ENCODE measurements at regions not wholly inside any gene's neighbourhood (a gene's known extent, or its start where the extent isn't known, plus 50 kb on each side); places are given as distances from the start of the nearest gene placed in this dataset.

DNA sequence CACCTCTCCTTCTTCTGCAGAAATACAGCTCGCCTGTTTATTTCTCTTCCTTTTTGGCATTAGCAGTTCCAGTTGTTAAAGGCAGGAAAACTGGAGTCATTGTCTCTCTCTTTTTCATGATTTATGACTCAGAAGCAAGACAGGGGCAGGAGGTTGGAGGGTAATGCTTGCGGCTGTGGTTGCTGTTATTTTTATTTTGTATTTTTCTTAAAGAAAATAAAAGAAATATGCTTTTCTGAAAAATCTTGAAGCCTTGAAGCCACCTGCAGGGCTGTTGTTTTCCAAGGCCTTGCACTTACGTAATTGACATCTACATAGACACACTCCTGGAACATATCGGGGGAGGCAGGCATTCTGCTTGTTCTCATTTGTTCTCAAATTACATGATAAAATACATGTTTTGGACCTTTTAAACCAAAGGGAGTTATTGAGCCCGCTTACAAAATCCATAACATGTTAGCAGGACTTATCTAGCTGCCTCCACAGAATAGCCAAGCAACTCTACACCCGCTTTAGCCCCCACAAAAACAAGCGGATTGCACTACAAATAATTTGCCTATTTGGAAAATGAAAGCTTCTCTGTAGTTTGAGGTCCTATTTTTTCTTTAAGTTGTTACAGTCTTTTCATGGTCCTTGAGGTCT lies 1004.6 kb upstream of the NR2F2 start:
- DNase-seq (ENCODE audit: low read depth) = no peak

DNA sequence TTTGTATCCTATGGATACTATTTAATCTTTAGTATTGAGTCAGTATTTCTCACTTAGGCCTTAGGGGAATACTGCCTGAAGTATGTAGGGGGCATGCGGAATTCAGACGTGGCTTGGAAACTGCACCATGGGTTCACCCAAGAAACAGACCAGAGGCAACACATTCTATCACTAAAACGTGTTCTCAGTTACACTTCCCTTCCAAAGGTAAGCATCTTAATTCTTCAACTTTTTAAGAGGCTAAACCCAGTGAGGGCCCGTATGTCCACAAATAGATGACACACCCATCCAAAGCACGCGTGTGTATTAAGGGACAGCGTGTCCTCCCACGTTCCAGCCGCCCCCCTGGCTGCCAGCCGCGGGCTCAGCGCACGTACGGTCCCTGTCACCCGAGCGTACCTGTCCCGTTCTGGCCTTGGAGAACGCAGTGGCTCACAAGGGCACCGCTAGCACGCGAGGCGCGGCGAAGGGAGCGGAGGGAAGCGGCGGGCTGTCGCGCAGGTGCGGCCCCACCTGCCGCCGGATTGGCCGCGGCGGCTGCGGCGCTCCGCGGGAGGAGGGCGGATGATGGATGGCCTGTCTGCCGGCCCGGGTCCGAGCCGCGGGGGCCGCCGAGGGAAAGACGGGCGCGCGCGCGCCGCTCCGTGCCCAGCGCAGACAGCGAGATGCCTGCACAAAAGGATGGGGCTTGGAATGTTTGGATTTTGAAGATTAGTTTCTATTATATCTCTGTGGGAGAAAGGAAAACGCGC lies 1003.9 kb upstream of the NR2F2 start:
- no peak for DNase-seq (ENCODE audit: low read depth)

DNA sequence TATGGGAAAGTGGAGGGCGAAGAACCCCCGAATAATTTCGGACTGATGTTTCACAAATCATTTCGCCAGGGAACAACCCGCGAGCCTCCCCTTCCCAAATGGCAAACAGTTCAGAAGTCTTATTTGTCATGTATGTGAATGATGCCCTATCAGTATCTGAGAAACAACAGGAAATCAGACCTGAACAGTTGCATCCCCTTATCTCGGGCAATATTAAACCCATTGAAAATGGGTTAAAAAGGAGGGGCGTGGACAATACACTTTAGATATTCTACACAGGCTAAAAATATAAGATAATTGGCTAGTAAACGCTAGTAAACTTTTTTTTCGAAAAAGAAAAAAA lies 1003.3 kb upstream of the NR2F2 start:
- DNase-seq (ENCODE audit: low read depth) = no peak

DNA sequence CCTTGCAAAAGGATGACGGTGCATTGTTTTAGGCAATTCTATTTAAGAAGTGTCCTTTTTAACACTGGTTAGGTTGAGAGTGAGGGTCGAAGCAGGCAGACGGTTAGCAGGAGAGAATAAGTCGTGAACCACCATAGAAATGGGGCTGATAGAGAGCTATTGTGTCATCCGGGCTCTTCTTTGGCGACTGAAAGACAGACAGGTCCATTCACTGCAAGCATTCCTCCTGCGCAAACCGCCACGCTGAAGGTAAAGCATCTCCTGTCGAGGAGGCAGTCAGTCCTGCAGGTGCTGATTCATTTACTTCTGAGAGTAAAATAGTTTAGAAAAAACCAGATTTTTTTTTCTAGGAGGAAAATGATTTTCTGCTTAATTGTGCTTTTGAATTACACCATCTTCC lies 1002.8 kb upstream of the NR2F2 start:
- DNase-seq (ENCODE audit: low read depth) = no peak

DNA sequence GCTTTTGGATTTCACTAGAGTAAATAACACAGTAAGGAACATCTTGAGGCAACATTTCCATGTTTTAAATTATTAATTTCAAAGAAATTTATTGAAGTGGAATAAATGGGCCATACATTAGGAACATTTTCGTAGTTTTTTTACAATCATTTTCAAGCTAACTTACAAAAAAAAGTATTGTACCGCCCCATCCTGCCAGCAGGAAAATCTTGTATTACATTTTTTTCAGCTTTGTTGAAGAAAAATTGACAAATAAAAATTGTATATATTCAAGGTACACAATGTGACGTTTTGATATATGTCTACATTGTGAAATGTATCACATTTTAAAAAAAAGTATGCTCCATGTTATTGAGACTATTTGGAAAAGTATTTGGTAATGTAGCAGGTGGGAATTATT lies 1001.9 kb upstream of the NR2F2 start:
- DNase-seq (ENCODE audit: low read depth) = no peak

DNA sequence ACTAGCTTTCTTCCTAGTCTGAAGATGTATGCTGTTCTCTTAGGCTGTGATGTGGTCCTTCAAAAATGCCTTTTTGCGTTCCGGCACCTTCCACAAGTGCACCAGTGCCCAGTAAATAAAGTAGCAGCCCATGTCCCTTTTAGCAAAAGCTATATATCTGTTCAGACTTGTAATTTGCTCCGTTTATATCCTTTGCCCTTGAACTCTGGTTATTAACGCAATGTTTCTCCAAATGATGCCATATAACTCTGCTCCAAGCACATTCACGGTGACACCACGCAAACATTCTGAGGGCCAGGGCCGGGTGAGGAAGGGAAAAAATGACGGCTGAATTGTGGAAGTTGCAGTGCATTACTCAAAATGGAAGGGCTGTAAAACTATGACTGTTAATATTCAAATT lies 1001.1 kb upstream of the NR2F2 start:
- DNase-seq (ENCODE audit: low read depth) = no peak

DNA sequence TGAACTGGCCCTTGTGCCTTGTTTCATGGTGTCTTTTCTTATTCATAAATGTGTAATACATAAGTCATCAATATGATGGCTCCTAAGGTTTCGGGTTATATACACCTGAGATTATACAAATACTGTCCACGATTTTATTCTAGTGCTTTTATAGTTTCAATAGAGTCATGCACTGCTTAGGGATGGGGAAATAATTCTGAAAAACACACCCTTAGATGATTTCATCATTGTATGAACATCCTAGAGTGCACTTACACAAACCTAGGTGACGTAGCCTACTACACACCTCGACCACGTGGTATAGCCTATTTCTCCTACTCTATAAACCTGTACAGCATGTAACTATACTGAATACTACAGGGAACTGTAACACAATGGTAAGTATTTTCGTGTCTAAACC lies 988.8 kb upstream of the NR2F2 start:
- no peak for DNase-seq (ENCODE audit: low read depth)

DNA sequence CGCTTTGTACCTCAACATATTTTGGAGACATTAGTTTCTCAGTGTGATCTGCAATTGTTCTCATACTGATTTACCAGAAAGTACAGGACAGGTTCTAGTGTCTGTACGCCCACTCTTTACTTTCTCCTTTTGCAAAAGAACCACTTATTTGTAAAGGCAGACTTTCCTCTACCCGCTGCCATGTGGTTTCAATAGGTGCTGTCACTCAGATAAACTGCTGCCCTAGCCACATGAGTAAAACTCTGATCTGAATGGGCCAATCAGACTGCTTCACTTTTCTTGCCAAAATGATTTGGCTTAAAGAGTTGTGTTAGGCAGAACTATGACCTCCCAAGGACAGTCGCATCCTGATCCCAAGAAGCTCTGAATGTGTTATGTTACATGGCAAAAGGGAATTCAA lies 984.6 kb upstream of the NR2F2 start:
- no peak for DNase-seq (ENCODE audit: low read depth)

DNA sequence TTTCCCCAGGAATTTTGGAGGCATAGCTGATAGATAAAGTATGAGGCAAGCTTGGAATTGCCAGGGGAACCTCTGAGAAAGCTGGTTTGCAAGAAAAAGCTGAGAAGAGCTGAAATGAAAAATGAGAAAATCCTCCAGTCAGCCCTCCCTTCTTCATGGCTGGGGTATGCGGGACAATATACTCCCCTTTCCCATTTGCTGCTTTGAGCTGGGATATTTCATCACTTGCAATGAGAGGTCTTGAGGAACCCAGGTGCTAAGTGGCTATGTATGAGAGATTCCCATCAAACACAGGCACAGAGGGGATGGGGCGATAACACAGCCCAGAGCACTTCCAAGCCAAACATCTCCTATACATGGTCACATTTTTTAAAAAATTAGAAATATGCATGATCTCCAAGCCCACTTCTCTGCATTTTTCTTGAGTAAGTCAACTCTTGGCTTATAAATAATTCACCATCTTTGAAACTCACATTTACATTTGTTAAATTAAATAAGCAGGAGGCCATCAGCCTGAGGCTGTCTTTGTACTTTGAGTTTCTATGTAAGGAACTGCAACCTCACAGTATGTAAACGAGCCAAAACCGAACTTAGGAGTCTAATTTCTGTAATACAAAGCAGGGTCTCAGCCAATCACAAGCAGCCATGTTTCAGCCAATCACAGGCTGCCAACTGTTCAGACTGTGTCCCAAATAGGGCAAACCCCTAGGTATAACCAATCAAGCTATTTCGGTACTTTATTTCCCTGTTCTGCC lies 983.6 kb upstream of the NR2F2 start:
- no peak for DNase-seq (ENCODE audit: low read depth)

DNA sequence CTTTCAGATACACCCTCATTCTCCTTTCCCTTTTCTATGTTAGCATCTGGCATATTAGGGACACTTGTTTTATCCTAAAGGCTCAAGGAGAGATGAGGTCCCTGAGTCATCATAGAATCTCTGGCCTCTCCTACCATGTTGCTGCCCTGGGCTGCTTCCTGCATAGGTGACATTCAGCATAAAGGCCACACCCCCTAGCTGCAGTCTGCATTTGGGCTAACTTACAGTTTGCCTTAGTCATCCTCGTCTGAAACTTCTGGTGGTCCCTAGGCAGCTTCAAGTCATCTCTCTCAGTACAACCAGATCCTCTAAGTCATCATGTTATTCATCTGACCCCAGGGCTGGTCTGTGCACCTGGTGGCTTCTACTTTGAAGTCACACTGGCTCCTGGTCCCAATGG lies 982.7 kb upstream of the NR2F2 start:
- DNase-seq (ENCODE audit: low read depth) = no peak

DNA sequence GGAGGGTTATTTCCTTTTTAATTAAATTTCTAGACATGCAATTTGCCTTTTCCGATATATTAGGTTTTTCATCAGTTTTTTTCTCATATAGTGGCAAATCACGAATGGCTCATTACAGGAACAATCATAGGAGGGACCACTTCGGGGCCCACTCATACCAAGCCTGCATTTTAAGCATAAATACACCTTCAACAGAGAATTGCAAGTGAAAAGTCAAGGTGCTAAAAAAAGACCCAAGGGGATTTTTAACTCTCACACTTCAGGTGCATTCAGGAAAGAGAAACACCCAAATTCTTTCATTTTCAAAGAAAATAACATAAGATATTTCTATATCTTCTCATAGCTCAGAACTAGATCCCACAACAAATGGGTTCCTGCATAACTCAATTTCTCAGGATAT lies 979.6 kb upstream of the NR2F2 start:
- DNase-seq (ENCODE audit: low read depth) = no peak

DNA sequence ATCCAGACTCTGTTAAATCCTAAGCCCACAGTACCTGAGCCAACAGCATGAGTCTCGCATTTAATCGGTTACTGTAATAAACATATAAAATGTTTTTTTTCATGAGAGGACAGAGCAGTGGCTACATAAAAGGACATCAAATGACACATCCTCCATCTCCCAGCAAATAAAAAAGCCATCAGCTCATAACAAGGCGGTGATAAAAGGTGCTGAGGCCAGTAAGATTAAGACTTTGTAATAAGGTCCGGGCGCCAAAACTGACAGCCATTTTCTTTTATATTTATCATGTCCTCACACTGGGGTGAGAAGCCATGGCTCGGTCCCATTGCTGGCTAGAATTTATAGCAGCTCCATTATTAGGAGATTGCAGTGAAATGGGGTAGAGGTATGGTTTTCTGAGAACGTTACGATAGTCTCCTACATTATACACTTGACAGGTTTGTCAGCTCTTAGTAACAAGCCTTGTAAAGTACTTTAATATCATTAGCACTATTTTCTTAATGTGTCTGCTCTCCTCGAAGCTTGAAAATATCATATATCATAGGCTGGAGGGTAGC lies 977.8 kb upstream of the NR2F2 start:
- no peak for DNase-seq (ENCODE audit: low read depth)

DNA sequence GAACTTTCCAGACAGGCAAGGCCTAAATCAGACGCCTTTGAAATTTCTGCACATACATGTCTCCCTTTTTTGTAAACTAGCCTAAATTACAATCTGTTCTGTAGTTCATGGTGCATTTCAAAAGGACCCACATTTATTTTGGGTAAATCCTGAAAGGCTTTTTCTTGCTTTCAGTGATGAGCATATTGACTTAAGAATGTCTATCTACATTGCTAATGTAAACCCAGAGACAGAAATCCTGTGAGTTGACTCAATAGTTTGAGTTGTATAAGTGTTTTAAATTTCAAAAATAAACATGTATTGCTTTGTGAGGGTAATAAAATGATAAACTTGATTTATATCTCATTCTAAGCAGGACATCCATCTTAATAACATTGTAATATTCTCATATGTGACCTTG lies 977.0 kb upstream of the NR2F2 start:
- DNase-seq (ENCODE audit: low read depth) = no peak

DNA sequence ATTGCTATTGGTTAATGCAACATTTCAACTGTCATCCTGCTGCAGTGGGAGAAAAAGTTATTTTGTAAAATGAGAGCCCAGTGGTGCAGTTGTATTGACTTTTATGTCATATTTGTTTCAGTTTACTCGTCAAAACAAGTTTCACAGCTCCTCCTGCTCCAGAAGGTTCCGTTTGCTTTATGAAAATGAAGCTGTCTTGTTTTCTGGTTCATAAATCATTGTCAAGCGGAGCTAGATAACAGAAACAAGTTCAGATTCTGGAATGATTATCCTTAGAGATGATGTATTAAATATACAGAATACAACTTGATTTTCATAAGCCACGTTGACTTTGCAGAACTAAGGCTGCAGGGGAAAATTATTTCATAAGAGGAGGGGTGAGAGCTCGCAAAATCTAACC lies 970.5 kb upstream of the NR2F2 start:
- no peak for DNase-seq (ENCODE audit: low read depth)

DNA sequence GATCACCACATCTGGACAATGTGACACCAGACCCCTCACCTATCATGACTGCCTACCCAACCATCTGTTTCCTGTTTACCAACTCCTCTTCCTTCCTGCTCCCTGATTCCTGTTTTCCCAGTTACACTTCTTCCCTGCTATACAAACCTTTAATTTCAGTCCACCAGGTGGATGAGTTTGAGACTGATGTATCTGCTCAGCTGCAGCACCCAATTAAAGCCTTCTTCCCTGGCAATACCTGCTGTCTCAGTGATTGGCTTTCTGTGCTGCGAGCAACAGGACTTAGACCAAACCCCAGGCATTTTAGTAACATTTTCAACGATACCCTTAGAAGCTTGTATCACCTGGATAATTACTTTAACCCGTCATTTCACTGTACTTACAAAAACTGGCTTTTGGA lies 968.2 kb upstream of the NR2F2 start:
- no peak for DNase-seq (ENCODE audit: low read depth)

DNA sequence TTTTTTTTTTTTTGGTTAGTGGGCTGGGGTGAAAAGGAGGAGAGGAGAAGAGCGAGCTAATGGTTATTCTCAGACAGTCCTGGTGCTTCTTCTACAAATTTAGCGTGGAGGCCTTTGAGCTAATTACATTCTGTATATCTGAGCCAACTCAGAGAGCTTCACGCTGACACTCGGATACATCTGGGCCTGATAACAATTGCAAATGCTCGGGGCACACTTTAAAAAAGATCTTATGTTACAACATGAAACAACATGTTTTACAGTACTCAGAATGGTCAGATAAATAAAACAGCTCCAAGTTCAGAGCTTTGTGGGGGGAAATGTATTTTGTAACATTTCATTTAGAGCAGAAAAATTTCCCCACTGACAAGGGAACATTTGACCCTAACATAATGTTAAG lies 966.9 kb upstream of the NR2F2 start:
- DNase-seq (ENCODE audit: low read depth) = no peak

DNA sequence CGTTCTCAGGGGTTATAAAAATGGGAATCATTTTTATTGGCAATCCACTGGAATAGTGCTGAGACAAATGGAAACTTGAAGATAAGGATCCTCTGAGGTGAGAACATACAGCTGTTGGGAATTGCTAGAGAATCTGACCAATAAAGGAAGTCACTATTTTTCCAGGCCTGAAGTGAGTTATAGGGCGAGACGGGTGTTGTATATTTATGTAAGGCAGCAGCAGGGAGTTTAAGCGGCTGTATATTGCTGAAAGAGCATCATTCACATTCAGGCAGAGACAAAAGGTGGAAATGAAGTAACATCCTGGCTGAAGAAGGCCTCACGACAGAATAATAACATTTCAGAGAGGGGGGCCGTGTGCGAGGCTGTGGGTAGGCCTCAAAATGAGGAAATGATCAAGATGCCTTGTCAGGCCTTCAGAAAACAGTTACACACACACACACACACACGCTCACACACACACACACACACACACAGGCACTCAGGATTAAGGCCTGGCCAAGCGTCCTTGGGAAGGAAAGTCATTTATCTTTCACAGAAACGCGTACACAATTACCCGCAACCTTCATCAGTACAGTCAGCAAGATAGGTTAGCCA lies 964.9 kb upstream of the NR2F2 start:
- DNase-seq (ENCODE audit: low read depth) = no peak

DNA sequence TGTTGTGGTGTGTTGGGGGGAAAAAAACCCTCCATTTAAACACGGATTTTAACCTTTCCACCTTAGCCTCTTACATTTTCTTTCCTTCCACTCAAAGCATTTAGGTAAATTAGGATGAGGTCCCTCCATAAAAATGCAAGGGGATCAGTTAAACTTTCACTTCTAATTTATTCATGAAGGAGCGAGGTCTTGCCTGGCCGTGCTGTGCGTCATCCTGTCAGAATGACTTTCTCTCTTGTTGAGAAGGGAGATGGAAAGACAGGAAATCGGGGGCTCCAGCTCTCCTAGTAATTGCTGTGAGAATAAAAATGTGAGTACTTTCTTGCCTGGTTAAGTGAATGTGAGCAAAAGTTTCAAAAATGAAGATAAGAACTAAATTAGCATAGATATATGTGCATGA lies 962.3 kb upstream of the NR2F2 start:
- no peak for DNase-seq (ENCODE audit: low read depth)

DNA sequence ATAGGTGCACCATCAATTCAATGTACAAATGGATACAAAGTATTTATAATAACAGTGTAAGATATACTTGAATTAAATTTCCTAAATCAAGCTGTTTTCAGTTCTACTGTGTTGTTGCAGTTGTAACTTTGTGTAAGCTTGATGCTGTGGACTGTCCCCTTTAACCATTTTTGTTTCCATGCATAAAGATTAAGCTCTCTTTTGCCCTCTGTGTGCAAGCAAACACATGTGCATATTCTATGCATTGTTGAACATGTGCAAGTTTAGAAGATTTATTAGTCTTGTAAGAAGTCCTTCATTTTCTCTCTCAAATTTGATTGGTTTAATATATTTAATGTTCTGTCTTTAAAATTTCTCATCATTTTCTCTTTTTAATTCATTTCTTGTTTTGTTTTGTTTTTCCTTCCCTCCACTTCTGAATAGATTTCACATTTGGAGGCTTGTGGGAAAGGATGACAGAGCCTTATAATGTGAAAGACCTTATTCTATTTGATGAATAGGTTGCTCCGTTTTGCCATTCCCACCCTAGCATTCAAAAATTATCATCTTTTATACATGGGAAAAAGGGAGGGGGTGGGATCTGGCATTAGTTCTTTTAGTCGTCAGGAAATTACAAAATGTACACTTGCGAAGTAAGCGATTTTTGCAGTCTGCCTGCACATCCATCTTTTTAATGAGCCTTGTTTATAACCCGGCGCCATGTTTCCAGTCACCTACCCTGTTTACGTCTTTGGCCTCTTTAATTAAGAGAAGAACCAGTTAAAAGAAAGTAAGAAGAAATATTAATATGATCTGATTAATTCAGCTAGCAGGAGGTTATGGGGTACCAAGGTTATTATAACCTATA lies 961.5 kb upstream of the NR2F2 start:
- no peak for DNase-seq (ENCODE audit: low read depth)

DNA sequence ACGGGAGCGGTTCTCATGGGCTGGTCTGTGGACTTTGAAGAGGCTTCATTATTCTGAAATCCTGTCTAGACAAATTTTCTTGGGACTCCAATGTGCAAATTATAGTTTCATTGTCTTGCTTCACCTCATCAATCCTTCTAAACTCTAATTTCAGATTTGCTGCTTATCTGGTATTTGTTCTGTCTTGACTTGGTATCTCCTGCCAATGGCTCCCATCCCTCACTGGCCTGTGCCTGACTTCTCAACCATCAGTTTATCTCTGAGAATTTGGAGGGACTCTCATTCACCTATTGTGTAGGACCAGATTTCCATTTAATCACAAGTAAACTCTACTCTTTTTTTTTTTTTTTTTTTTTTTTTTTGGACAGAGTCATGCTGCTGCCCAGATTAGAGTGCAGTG lies 960.2 kb upstream of the NR2F2 start:
- DNase-seq (ENCODE audit: low read depth) = no peak

DNA sequence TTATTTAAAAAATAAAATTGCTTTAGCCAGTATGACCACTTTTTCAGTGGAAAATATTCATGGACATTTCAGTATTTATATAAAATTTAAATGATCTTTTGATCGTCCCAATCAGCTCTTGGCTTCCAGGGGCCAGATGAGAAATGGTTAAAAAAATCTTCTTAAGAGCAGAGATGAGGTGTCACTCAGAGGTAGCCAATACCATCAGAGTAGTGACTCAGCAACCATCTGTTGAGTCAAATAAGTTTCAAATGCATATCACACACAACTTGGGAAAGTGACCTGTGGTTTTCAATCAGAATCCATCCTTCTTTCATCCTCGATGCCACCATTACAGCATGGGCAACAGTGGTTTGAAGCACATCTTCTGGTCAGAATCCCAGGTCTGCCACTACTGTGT lies 958.8 kb upstream of the NR2F2 start:
- no peak for DNase-seq (ENCODE audit: low read depth)

DNA sequence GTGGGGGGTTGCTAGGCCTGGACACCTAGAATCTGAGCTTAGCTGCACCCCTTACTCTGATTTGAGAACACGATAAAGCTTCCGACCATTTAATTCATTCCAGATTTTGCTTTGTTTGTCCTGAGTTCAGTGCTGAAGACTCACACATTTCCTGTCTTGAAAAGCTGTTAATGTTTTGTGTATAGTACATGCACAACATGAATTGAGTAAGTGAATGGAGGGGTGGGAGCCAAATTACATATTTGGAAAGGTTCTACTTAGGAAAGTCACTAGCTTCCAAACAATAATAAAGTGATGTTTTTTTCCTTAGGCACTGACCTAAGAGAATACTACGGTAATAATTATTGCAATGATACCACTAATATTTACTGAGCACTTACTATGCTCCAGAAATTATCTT lies 955.2 kb upstream of the NR2F2 start:
- DNase-seq (ENCODE audit: low read depth) = no peak
